ENCODE measurements at regions not wholly inside any gene's neighbourhood (a gene's known extent, or its start where the extent isn't known, plus 50 kb on each side); places are given as distances from the start of the nearest gene placed in this dataset.

GRCh38 chrX:94365736-94366135, 691.7 kb downstream of the FAM133A start:
- TF ChIP-seq CTCF (IDR thresholded peaks at IDR 0.05 in 8 of 11, conservative IDR thresholded peaks at IDR 0.05 in 3 of 11) = no peak
- no peak for TF ChIP-seq POLR2AphosphoS5 (IDR thresholded peaks at IDR 0.05)
- Histone ChIP-seq H3K36me3 (no peaks in the 10 kb centered on the region), H3K27ac (no peak overlapping the region), H3K4me3 (no peak overlapping the region), H3K9me3 (no peaks in the 10 kb centered on the region), H3K27me3 (replicated peaks in 1 of 7) (no peaks in the 10 kb centered on the region), H3K4me1 (no peaks in the 10 kb centered on the region)
- intact Hi-C loops (cut with DNase I; ENCODE audit: low total_unique reads) = no loop called here
- 77 to 87% (median 81%) methylated on average over 3 of the region's 3 CpGs for WGBS, 5 donors
- no peak for DNase-seq

- H3K4me3 ChIP-seq = no peak overlapping the region
- H3K9me3 ChIP-seq = no peaks in the 10 kb centered on the region
- no peaks in the 10 kb centered on the region for H3K36me3 ChIP-seq
- TF ChIP-seq POLR2A (IDR thresholded peaks at IDR 0.05) (no peak), CTCF (IDR thresholded peaks at IDR 0.05 in 8 of 11, conservative IDR thresholded peaks at IDR 0.05 in 3 of 11) (no peak), POLR2AphosphoS5 (IDR thresholded peaks at IDR 0.05) (no peak)
- H3K4me1 ChIP-seq = no peaks in the 10 kb centered on the region
- no peak for DNase-seq
- no peaks in the 10 kb centered on the region for H3K27me3 ChIP-seq (replicated peaks in 1 of 7)
- intact Hi-C loops (cut with DNase I; ENCODE audit: low total_unique reads) = no loop called here
- no peak overlapping the region for H3K27ac ChIP-seq
- 62 to 75% (median 69%) methylated on average over 4 of the region's 4 CpGs for WGBS, 5 donors
Observed at GRCh38 chrX:94366616-94367015, 692.6 kb downstream of the FAM133A start.

GRCh38 chrX:94389044-94389443, 715.0 kb downstream of the FAM133A start:
- Histone ChIP-seq H3K4me1 (no peaks in the 10 kb centered on the region), H3K4me3 (no peak overlapping the region), H3K27me3 (replicated peaks in 1 of 7) (no peaks in the 10 kb centered on the region), H3K27ac (no peak overlapping the region), H3K9me3 (peaks cover 0 to 24% (median 0%) of the 10 kb centered on the region in 8 donors), H3K36me3 (no peaks in the 10 kb centered on the region)
- no peak for TF ChIP-seq CTCF (IDR thresholded peaks at IDR 0.05 in 8 of 11, conservative IDR thresholded peaks at IDR 0.05 in 3 of 11)
- no peak for TF ChIP-seq POLR2A (IDR thresholded peaks at IDR 0.05)
- TF ChIP-seq POLR2AphosphoS5 (IDR thresholded peaks at IDR 0.05) = no peak
- DNase-seq = no peak
- intact Hi-C loops (cut with DNase I; ENCODE audit: low total_unique reads) = no loop called here

- DNase-seq = no peak
- Histone ChIP-seq H3K27me3 (replicated peaks in 1 of 7) (no peaks in the 10 kb centered on the region), H3K27ac (no peak overlapping the region), H3K4me1 (no peaks in the 10 kb centered on the region), H3K36me3 (no peaks in the 10 kb centered on the region), H3K9me3 (peaks cover 0 to 4% (median 0%) of the 10 kb centered on the region in 8 donors), H3K4me3 (no peak overlapping the region)
- intact Hi-C loops (cut with DNase I; ENCODE audit: low total_unique reads) = no loop called here
- no peak for TF ChIP-seq CTCF (IDR thresholded peaks at IDR 0.05 in 8 of 11, conservative IDR thresholded peaks at IDR 0.05 in 3 of 11)
- TF ChIP-seq POLR2AphosphoS5 (IDR thresholded peaks at IDR 0.05) = no peak
- no peak for TF ChIP-seq POLR2A (IDR thresholded peaks at IDR 0.05)
- 40 to 59% (median 57%) methylated on average over 2 of the region's 2 CpGs for WGBS, 5 donors
Observed at GRCh38 chrX:94400488-94400887, 726.5 kb downstream of the FAM133A start.

Data from spleen (tissue), 11 donors.